IMR-90 (cell line): ENCODE measurements at regions not wholly inside any gene's neighbourhood (a gene's known extent, or its start where the extent isn't known, plus 50 kb on each side); places are given as distances from the start of the nearest gene placed in this dataset.

ENCODE experiments used
- ATAC-seq: fragments of 200-7000 bp; cut with Tn5 transposase; 2 replicates; pipeline ENCODE4 v1.9.1; 2020; ENCODE audit warnings: low read depth, mild to moderate bottlenecking, moderate library complexity
- BruUV-seq: library from RNA; stranded (reverse); fragments of 400-500 nt; replicated peaks from 2 replicates; lab custom pipeline; 2021; lab: Mats Ljungman, UMichigan
- CTCF ChIA-PET: fragments of 300-600 bp; formaldehyde crosslinking; extraction: SDS; loops from one replicate; lab custom pipeline; 2021; ENCODE audit warnings: antibody characterized with exemption; lab: Yijun Ruan, JAX
- POLR2A ChIA-PET: fragments of 300-600 bp; sonication (Branson Sonifier 250); formaldehyde crosslinking; loops from one replicate; lab custom pipeline; 2022; ENCODE audit warnings: antibody characterized with exemption; ENCODE audit not compliant: unreplicated experiment; lab: Charles Lee
- DNase-seq: peaks from one replicate; pipeline ENCODE4 v3.0.0; 2013
- H2AFZ ChIP-seq: replicated peaks from 2 replicates; pipeline ENCODE3; 2013; ENCODE audit warnings: low read length, mild to moderate bottlenecking; ENCODE audit not compliant: poor library complexity
- H2AK5ac ChIP-seq: 2 replicates; pipeline ENCODE4 v1.6.1; 2013; ENCODE audit warnings: low read depth, low read length, inconsistent platforms
- H2AK9ac ChIP-seq: replicated peaks from 2 replicates; pipeline ENCODE3; 2013; ENCODE audit warnings: mild to moderate bottlenecking, low read depth, low read length, moderate library complexity; ENCODE audit not compliant: poor library complexity
- H2BK120ac ChIP-seq: 2 replicates; pipeline ENCODE4 v1.6.1; 2013; ENCODE audit warnings: low read depth, low read length, inconsistent platforms
- H2BK15ac ChIP-seq: 3 replicates; pipeline ENCODE4 v1.6.1; 2013; ENCODE audit warnings: low read depth, low read length, inconsistent platforms
- H2BK20ac ChIP-seq: 2 replicates; pipeline ENCODE4 v1.6.1; 2013; ENCODE audit warnings: low read depth, mild to moderate bottlenecking, inconsistent platforms, low read length, moderate library complexity
- H2BK5ac ChIP-seq: 2 replicates; pipeline ENCODE4 v1.6.1; 2013; ENCODE audit warnings: mild to moderate bottlenecking, low read depth, low read length, inconsistent platforms; ENCODE audit not compliant: poor library complexity, severe bottlenecking
- H3K14ac ChIP-seq: replicated peaks from 2 replicates; pipeline ENCODE4 v1.6.1; 2013; ENCODE audit warnings: low read depth, low read length, inconsistent platforms
- H3K18ac ChIP-seq: 2 replicates; pipeline ENCODE4 v1.6.1; 2013; ENCODE audit warnings: low read depth, low read length, control low read depth
- H3K23ac ChIP-seq: 2 replicates; pipeline ENCODE4 v1.6.1; 2013; ENCODE audit warnings: low read depth, low read length, inconsistent platforms
- H3K27ac ChIP-seq: 2 replicates; pipeline ENCODE4 v1.5.1; 2013; ENCODE audit warnings: mild to moderate bottlenecking, control low read depth, low read length; ENCODE audit not compliant: insufficient read depth
- H3K27me3 ChIP-seq: 2 replicates; pipeline ENCODE4 v1.6.1; 2013; ENCODE audit warnings: low read length; ENCODE audit not compliant: control insufficient read depth, insufficient read depth
- H3K36me3 ChIP-seq: 2 replicates; pipeline ENCODE4 v1.6.1; 2013; ENCODE audit warnings: low read length, mixed read lengths; ENCODE audit not compliant: control insufficient read depth, insufficient read depth
- H3K4ac ChIP-seq: 2 replicates; pipeline ENCODE4 v1.6.1; 2013; ENCODE audit warnings: low read depth, low read length, inconsistent platforms
- H3K4me1 ChIP-seq: 2 replicates; pipeline ENCODE4 v1.6.1; 2013; ENCODE audit warnings: low read length, mixed read lengths; ENCODE audit not compliant: control insufficient read depth, insufficient read depth
- H3K4me2 ChIP-seq: 2 replicates; pipeline ENCODE4 v1.6.1; 2013; ENCODE audit warnings: low read depth, mild to moderate bottlenecking, control low read depth, low read length, moderate library complexity
- H3K4me3 ChIP-seq: 2 replicates; pipeline ENCODE4 v1.5.1; 2013; ENCODE audit warnings: low read depth, mild to moderate bottlenecking, control low read depth, low read length, moderate library complexity; ENCODE audit not compliant: insufficient read depth
- H3K56ac ChIP-seq: 2 replicates; pipeline ENCODE4 v1.6.1; 2013; ENCODE audit warnings: low read length, inconsistent platforms; ENCODE audit not compliant: insufficient read depth; ENCODE audit errors: extremely low read depth
- H3K79me1 ChIP-seq, 2 experiments: 2 replicates each; pipeline ENCODE4 v1.6.1; 2013; ENCODE audit warnings: low read length in 2 of 2, inconsistent platforms in 1 of 2, low read depth in 1 of 2
- H3K9ac ChIP-seq: 2 replicates; pipeline ENCODE4 v1.6.1; 2013; ENCODE audit warnings: low read depth, low read length, control low read depth
- H3K9me1 ChIP-seq: 2 replicates; pipeline ENCODE4 v1.6.1; 2013; ENCODE audit warnings: low read length, inconsistent platforms; ENCODE audit not compliant: insufficient read depth
- H3K9me3 ChIP-seq: 2 replicates; pipeline ENCODE4 v1.6.1; 2013; ENCODE audit warnings: low read length; ENCODE audit not compliant: control insufficient read depth, insufficient read depth
- H4K20me1 ChIP-seq: 2 replicates; pipeline ENCODE4 v1.6.1; 2013; ENCODE audit warnings: low read length, inconsistent platforms; ENCODE audit not compliant: insufficient read depth
- H4K5ac ChIP-seq: 2 replicates; pipeline ENCODE4 v1.6.1; 2013; ENCODE audit warnings: mild to moderate bottlenecking, low read depth, low read length, control low read depth
- H4K8ac ChIP-seq, 2 experiments: 2 replicates each; pipeline ENCODE4 v1.6.1; 2013; ENCODE audit warnings: low read depth in 2 of 2, low read length in 2 of 2, control low read depth in 1 of 2, inconsistent platforms in 1 of 2
- H4K91ac ChIP-seq: 2 replicates; pipeline ENCODE4 v1.6.1; 2013; ENCODE audit warnings: low read depth, low read length, inconsistent platforms; ENCODE audit not compliant: insufficient read depth
- BHLHE40 ChIP-seq: fragments of 150-350 bp; IDR thresholded peaks from 2 replicates; pipeline ENCODE4 v1.6.1; 2016; ENCODE audit warnings: mild to moderate bottlenecking, low read depth, low read length
- CEBPB ChIP-seq: IDR thresholded peaks from 2 replicates; pipeline ENCODE4 v1.6.1; 2012; ENCODE audit warnings: low read depth, low read length, improper control_type of control experiment
- CHD1 ChIP-seq: IDR thresholded peaks from 2 replicates; pipeline ENCODE4 v1.6.1; 2012; ENCODE audit warnings: low read depth, low read length, improper control_type of control experiment
- FOS ChIP-seq: fragments of 150-350 bp; IDR thresholded peaks from 2 replicates; pipeline ENCODE4 v1.6.1; 2016; ENCODE audit warnings: low read depth, low read length
- MAFK ChIP-seq: IDR thresholded peaks from 2 replicates; pipeline ENCODE4 v1.6.1; 2012; ENCODE audit warnings: low read depth, low read length, improper control_type of control experiment
- MAZ ChIP-seq: IDR thresholded peaks from 2 replicates; pipeline ENCODE4 v1.6.1; 2012; ENCODE audit warnings: low read depth, mild to moderate bottlenecking, low read length, improper control_type of control experiment, moderate library complexity, borderline replicate concordance
- MXI1 ChIP-seq: IDR thresholded peaks from 2 replicates; pipeline ENCODE4 v1.6.1; 2012; ENCODE audit warnings: low read depth, mild to moderate bottlenecking, low read length, moderate library complexity, borderline replicate concordance
- NFE2L2 ChIP-seq: fragments of 150-350 bp; IDR thresholded peaks from 2 replicates; pipeline ENCODE4 v1.6.1; 2016; ENCODE audit warnings: low read depth, mild to moderate bottlenecking, low read length
- POLR2A ChIP-seq: IDR thresholded peaks from 2 replicates; pipeline ENCODE4 v1.6.1; 2012; ENCODE audit warnings: mild to moderate bottlenecking, low read depth, low read length
- RAD21 ChIP-seq: IDR thresholded peaks from 2 replicates; pipeline ENCODE4 v1.6.1; 2012; ENCODE audit warnings: low read length, improper control_type of control experiment
- RCOR1 ChIP-seq: IDR thresholded peaks from 2 replicates; pipeline ENCODE4 v1.6.1; 2012; ENCODE audit warnings: mild to moderate bottlenecking, low read length, improper control_type of control experiment; ENCODE audit not compliant: insufficient replicate concordance
- RFX5 ChIP-seq: IDR thresholded peaks from 2 replicates; pipeline ENCODE4 v1.8.0; 2012; ENCODE audit warnings: low read depth, mild to moderate bottlenecking, low read length, moderate library complexity
- SMC3 ChIP-seq: fragments of 150-350 bp; IDR thresholded peaks from 2 replicates; pipeline ENCODE4 v1.6.1; 2016; ENCODE audit warnings: low read depth, mild to moderate bottlenecking, antibody characterized with exemption, low read length, moderate library complexity
- WGBS, 2 experiments: methylation state at CpG; one replicate each; pipeline versions ENCODE4 v1.1.5 to v1.1.7; 2013; ENCODE audit warnings: missing lambda C conversion rate in 2 of 2; ENCODE audit not compliant: insufficient read length in 1 of 2; ENCODE audit errors: extremely low coverage in 2 of 2; 5-methylcytosine and 5-hydroxymethylcytosine counted together
- dilution Hi-C: fragments of 300-500 bp; cut with HindIII; formaldehyde crosslinking; loops from one replicate; pipeline ENCODE4 v1.14.3; 2018; ENCODE audit warnings: low sequenced_read_pairs; ENCODE audit not compliant: unreplicated experiment
- in situ Hi-C: fragments of 300-500 bp; cut with MboI; formaldehyde crosslinking; loops from 3 replicates; pipeline ENCODE4 v1.14.3; 2019; ENCODE audit warnings: low sequenced_read_pairs, inconsistent platforms, mixed read lengths
- intact Hi-C: fragments of 100-400 bp; cut with micrococcal nuclease; formaldehyde crosslinking; loops from 2 replicates; pipeline ENCODE4 v1.10.0; 2022
- TF ChIP-seq, protein P1 (sequence below): conservative IDR thresholded peaks from 2 replicates; pipeline ENCODE4 v1.5.1; 2012; ENCODE audit warnings: mild to moderate bottlenecking, low read depth, low read length, improper control_type of control experiment
- TF ChIP-seq, protein P2 (sequence below): fragments of 150-350 bp; IDR thresholded peaks from 2 replicates; pipeline ENCODE4 v1.6.1; 2016; ENCODE audit warnings: low read depth, mild to moderate bottlenecking, low read length, moderate library complexity, borderline replicate concordance

DNA sequence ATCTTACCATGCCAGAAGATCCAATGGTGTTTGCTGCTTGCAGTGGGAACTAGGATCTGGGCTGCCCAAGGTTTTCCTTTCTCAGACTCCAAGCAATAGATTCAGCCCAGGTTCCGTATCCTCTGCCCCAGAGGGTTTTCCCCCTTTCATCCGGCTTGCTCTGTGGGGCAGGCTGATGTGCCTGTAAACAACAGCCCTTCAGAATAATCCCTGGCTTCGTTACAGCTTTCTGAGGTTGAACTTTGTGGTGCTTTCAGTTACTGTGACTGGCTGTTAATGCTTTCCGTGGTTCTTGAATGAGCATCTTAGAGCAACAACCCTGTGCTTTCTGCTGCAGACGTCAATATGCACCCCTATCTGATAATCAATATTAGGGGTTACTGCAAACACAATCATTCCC lies 400.4 kb downstream of the BTBD3 start:
- H4K20me1 ChIP-seq: no peaks in the 10 kb centered on the region
- no peak overlapping the region for H4K5ac ChIP-seq
- no TSS peak for BruUV-seq
- no peak overlapping the region for H2BK20ac ChIP-seq
- no peak overlapping the region for H2BK5ac ChIP-seq
- ChIA-PET POLR2A (no interaction called here), CTCF (no interaction called here)
- H2AK5ac ChIP-seq: no peak overlapping the region
- no peak overlapping the region for H2BK15ac ChIP-seq
- no peak for ATAC-seq
- in situ Hi-C loops (no loop called here), dilution Hi-C loops (no loop called here), intact Hi-C loops (no loop called here)
- no peak overlapping the region for H3K56ac ChIP-seq
- H3K36me3 ChIP-seq: no peaks in the 10 kb centered on the region
- H3K79me1 ChIP-seq: no peaks in the 10 kb centered on the region
- no peak for DNase-seq
- no peak overlapping the region for H4K91ac ChIP-seq
- no peaks in the 10 kb centered on the region for H3K27me3 ChIP-seq
- H3K27ac ChIP-seq: no peak overlapping the region
- H3K4me1 ChIP-seq: no peaks in the 10 kb centered on the region
- no peak overlapping the region for H2BK120ac ChIP-seq
- no peak overlapping the region for H2AFZ ChIP-seq
- H3K9me1 ChIP-seq: no peaks in the 10 kb centered on the region
- no peak overlapping the region for H3K9ac ChIP-seq
- H3K4ac ChIP-seq: no peak overlapping the region
- WGBS, 2 experiments: no CpG with 5 or more reads among the region's 5 CpGs
- H3K9me3 ChIP-seq: peaks cover 10% of the 10 kb centered on the region
- H3K4me3 ChIP-seq: no peak overlapping the region
- no peak overlapping the region for H3K4me2 ChIP-seq
- H3K23ac ChIP-seq: no peak overlapping the region
- no peak overlapping the region for H3K14ac ChIP-seq
- H4K8ac ChIP-seq: no peak overlapping the region
- no peak for TF ChIP-seq RFX5
- TF ChIP-seq MAZ: no peak
- no peak for TF ChIP-seq MXI1
- TF ChIP-seq POLR2A: no peak
- TF ChIP-seq SMC3: no peak
- TF ChIP-seq, protein P1, sequence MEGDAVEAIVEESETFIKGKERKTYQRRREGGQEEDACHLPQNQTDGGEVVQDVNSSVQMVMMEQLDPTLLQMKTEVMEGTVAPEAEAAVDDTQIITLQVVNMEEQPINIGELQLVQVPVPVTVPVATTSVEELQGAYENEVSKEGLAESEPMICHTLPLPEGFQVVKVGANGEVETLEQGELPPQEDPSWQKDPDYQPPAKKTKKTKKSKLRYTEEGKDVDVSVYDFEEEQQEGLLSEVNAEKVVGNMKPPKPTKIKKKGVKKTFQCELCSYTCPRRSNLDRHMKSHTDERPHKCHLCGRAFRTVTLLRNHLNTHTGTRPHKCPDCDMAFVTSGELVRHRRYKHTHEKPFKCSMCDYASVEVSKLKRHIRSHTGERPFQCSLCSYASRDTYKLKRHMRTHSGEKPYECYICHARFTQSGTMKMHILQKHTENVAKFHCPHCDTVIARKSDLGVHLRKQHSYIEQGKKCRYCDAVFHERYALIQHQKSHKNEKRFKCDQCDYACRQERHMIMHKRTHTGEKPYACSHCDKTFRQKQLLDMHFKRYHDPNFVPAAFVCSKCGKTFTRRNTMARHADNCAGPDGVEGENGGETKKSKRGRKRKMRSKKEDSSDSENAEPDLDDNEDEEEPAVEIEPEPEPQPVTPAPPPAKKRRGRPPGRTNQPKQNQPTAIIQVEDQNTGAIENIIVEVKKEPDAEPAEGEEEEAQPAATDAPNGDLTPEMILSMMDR: no peak
- no peak for TF ChIP-seq BHLHE40
- TF ChIP-seq NFE2L2: no peak
- TF ChIP-seq, protein P2, sequence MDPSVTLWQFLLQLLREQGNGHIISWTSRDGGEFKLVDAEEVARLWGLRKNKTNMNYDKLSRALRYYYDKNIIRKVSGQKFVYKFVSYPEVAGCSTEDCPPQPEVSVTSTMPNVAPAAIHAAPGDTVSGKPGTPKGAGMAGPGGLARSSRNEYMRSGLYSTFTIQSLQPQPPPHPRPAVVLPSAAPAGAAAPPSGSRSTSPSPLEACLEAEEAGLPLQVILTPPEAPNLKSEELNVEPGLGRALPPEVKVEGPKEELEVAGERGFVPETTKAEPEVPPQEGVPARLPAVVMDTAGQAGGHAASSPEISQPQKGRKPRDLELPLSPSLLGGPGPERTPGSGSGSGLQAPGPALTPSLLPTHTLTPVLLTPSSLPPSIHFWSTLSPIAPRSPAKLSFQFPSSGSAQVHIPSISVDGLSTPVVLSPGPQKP: no peak
- TF ChIP-seq RAD21: no peak
- TF ChIP-seq CHD1: no peak
- no peak for TF ChIP-seq RCOR1
- no peak for TF ChIP-seq FOS
- no peak for TF ChIP-seq CEBPB
- no peak for TF ChIP-seq MAFK
- no peak overlapping the region for H3K18ac ChIP-seq
- no peak overlapping the region for H2AK9ac ChIP-seq
